Smooth muscle cell (in vitro differentiated cells): ENCODE measurements at regions not wholly inside any gene's neighbourhood (a gene's known extent, or its start where the extent isn't known, plus 50 kb on each side); places are given as distances from the start of the nearest gene placed in this dataset.

Source experiments
- DNase-seq: peaks from one replicate; lab custom pipeline; 2025; ENCODE audit not compliant: unreplicated experiment; lab: John Stamatoyannopoulos, UW
- H2AFZ ChIP-seq: fragments of 200-600 bp; sonication (generic); 2 replicates; pipeline ENCODE4 v1.6.0; 2016; ENCODE audit warnings: antibody characterized with exemption, low read depth, mild to moderate bottlenecking
- H3F3A ChIP-seq: fragments of 200-600 bp; sonication (generic); 2 replicates; pipeline ENCODE4 v1.6.0; 2017; ENCODE audit warnings: antibody characterized with exemption, low read depth
- H3K27ac ChIP-seq: fragments of 200-600 bp; sonication (generic); 2 replicates; pipeline ENCODE4 v1.5.1; 2016; ENCODE audit warnings: low read depth, mild to moderate bottlenecking
- H3K27me3 ChIP-seq: fragments of 200-600 bp; sonication (generic); 2 replicates; pipeline ENCODE4 v1.6.1; 2016; ENCODE audit warnings: low read depth, mild to moderate bottlenecking
- H3K36me3 ChIP-seq: fragments of 200-600 bp; sonication (generic); 2 replicates; pipeline ENCODE4 v1.5.1; 2016; ENCODE audit warnings: low read depth
- H3K4me1 ChIP-seq: fragments of 200-600 bp; sonication (generic); 2 replicates; pipeline ENCODE4 v1.5.1; 2016; ENCODE audit warnings: low read depth
- H3K4me2 ChIP-seq: fragments of 200-600 bp; sonication (generic); 2 replicates; pipeline ENCODE4 v1.6.0; 2016; ENCODE audit warnings: mild to moderate bottlenecking
- H3K4me3 ChIP-seq: fragments of 200-600 bp; sonication (generic); 2 replicates; pipeline ENCODE4 v1.5.1; 2016; ENCODE audit warnings: mild to moderate bottlenecking
- H3K79me2 ChIP-seq: fragments of 200-600 bp; sonication (generic); 2 replicates; pipeline ENCODE4 v1.6.0; 2016; ENCODE audit warnings: low read depth, mild to moderate bottlenecking
- H3K9ac ChIP-seq: fragments of 200-600 bp; sonication (generic); 2 replicates; pipeline ENCODE4 v1.6.0; 2016; ENCODE audit warnings: low read depth
- H3K9me3 ChIP-seq: fragments of 200-600 bp; sonication (generic); replicated peaks from 2 replicates; pipeline ENCODE4 v1.5.1; 2016; ENCODE audit warnings: low read depth
- H4K20me1 ChIP-seq: fragments of 200-600 bp; sonication (generic); 2 replicates; pipeline ENCODE4 v1.6.0; 2016; ENCODE audit warnings: low read depth
- WGBS: methylation state at CpG from one replicate; pipeline ENCODE4 v1.1.7; 2016; ENCODE audit warnings: low lambda C conversion rate; 5-methylcytosine and 5-hydroxymethylcytosine counted together
- TF ChIP-seq, protein P1 (sequence below): fragments of 200-600 bp; sonication (generic); IDR thresholded peaks from 2 replicates; pipeline ENCODE4 v1.5.1; 2017; ENCODE audit warnings: borderline replicate concordance, mild to moderate bottlenecking, antibody characterized with exemption; ENCODE audit not compliant: insufficient read depth, poor library complexity, severe bottlenecking

DNA sequence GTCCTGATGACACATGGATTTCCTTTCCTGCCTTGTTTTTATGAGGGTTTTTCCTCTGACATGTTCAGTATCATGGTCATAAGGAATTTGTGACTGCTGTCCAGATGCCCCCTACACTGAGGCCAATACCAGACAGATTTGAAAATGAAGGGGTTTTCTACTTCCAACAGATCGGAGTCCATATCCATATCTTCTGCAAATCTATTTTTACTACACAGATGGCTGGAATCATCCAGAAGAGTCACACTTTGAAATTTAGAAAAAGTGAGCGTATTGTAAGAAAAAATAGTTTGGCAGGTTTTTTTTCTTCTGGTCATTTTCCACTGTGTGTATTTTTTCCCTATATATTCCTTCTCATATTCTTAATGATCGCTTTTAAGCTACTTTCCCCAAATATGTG lies 197.5 kb upstream of the LRRC3B start:
- Histone ChIP-seq H3K27ac (no peak overlapping the region), H4K20me1 (no peaks in the 10 kb centered on the region), H3K4me2 (no peak overlapping the region), H2AFZ (no peak overlapping the region), H3K9ac (no peak overlapping the region), H3K27me3 (no peaks in the 10 kb centered on the region), H3K4me3 (no peak overlapping the region), H3F3A (no peaks in the 10 kb centered on the region), H3K79me2 (no peaks in the 10 kb centered on the region), H3K36me3 (no peaks in the 10 kb centered on the region), H3K9me3 (no peaks in the 10 kb centered on the region), H3K4me1 (no peaks in the 10 kb centered on the region)
- DNase-seq = no peak
- WGBS = 83% methylated on average over 3 of the region's 3 CpGs
- TF ChIP-seq, protein P1, sequence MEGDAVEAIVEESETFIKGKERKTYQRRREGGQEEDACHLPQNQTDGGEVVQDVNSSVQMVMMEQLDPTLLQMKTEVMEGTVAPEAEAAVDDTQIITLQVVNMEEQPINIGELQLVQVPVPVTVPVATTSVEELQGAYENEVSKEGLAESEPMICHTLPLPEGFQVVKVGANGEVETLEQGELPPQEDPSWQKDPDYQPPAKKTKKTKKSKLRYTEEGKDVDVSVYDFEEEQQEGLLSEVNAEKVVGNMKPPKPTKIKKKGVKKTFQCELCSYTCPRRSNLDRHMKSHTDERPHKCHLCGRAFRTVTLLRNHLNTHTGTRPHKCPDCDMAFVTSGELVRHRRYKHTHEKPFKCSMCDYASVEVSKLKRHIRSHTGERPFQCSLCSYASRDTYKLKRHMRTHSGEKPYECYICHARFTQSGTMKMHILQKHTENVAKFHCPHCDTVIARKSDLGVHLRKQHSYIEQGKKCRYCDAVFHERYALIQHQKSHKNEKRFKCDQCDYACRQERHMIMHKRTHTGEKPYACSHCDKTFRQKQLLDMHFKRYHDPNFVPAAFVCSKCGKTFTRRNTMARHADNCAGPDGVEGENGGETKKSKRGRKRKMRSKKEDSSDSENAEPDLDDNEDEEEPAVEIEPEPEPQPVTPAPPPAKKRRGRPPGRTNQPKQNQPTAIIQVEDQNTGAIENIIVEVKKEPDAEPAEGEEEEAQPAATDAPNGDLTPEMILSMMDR = no peak

DNA sequence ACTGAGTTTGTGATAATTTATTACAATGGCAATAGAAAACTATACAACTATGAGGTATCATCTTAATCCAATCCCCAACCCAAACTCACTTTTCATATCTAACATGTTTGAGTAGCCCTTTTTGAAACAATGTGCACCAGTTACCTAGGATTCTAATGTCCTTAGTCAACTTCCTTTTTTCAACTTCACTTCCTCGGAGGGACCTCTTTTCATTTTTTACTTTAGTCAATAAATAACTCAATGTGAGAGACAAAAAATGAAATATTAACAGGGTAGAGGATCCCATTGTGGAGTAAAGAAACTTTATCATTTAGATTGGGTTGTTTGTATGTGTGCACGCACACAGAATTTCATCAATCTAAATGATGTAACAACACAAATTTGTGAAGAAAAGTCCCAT lies 193.6 kb upstream of the LRRC3B start:
- Histone ChIP-seq H2AFZ (no peak overlapping the region), H3K79me2 (no peaks in the 10 kb centered on the region), H3K4me2 (no peak overlapping the region), H3K36me3 (no peaks in the 10 kb centered on the region), H3K27ac (no peak overlapping the region), H3K9ac (no peak overlapping the region), H3F3A (no peaks in the 10 kb centered on the region), H3K4me1 (no peaks in the 10 kb centered on the region), H3K9me3 (no peaks in the 10 kb centered on the region), H3K27me3 (no peaks in the 10 kb centered on the region), H4K20me1 (no peaks in the 10 kb centered on the region), H3K4me3 (no peak overlapping the region)
- TF ChIP-seq, protein P1 = no peak
- 93% methylated on average over 2 of the region's 2 CpGs for WGBS
- DNase-seq = no peak

DNA sequence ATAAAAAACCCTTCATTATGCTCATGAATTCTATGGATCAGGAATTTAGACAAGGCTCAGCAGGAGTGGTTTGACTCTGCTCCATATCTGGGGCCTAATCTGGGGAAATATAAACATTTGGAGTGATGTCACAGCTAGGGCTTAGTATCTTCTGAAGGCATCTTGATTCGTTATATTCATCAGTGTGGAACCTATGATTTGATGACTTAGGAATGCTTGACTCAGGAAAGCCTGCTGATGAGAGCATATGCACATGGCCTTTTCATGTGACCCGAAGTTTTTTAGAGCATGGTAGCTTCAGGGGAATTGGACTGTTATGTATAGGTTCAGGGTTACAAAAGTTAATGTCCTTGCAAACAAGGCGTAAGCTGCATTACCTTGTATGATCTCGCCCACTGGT lies 184.9 kb upstream of the LRRC3B start:
- DNase-seq = no peak

DNA sequence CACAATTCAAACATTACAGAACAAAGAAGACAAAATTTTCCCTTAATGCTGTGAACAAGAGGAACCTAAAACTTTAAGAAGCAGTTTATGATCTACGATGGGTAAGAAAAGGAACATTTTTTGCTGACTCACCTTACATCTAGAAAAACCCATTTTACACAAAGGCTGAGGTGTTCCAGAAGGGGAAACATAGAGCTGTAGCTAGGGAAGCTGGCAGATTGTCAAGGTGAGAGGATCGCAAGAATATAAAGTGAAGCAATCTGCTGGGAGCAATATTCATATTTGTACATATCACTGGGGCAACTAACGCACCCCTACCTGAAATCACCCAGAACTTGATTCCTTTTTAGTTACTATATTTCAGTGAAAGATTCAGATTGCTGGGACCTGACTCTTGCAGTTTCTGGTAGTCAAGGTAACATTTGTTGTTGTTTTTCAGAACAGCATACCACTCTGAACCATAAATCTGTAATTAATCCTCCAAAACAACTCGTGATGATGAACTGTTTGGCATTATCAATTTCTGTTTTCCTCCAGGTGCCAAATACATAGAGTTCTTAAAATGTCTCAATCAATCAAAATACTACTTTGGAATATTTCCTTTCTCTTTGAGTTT lies 184.1 kb upstream of the LRRC3B start:
- Histone ChIP-seq H3F3A (no peaks in the 10 kb centered on the region), H3K9me3 (no peaks in the 10 kb centered on the region), H3K27me3 (no peaks in the 10 kb centered on the region), H3K79me2 (no peaks in the 10 kb centered on the region), H3K27ac (peak overlapping the region; percentile 46), H3K4me3 (no peak overlapping the region), H3K4me1 (no peaks in the 10 kb centered on the region), H2AFZ (no peak overlapping the region), H3K9ac (peak overlapping the region; percentile 26), H3K4me2 (no peak overlapping the region), H3K36me3 (no peaks in the 10 kb centered on the region), H4K20me1 (no peaks in the 10 kb centered on the region)
- TF ChIP-seq, protein P1 = no peak
- WGBS = 88% methylated on average over 4 of the region's 4 CpGs
- no peak for DNase-seq

More for the DNA sequence above, 184.9 kb upstream of the LRRC3B start:
- Histone ChIP-seq H3K79me2 (no peaks in the 10 kb centered on the region), H2AFZ (no peak overlapping the region), H3K27ac (peak overlapping the region; percentile 46), H3K4me1 (no peaks in the 10 kb centered on the region), H4K20me1 (no peaks in the 10 kb centered on the region), H3K4me3 (no peak overlapping the region), H3K9me3 (no peaks in the 10 kb centered on the region), H3F3A (no peaks in the 10 kb centered on the region), H3K9ac (peak overlapping the region; percentile 26), H3K36me3 (no peaks in the 10 kb centered on the region), H3K4me2 (no peak overlapping the region), H3K27me3 (no peaks in the 10 kb centered on the region)
- WGBS = 67% methylated on average over 4 of the region's 4 CpGs
- TF ChIP-seq, protein P1 = no peak
